Right kidney (tissue), 1 donor: ENCODE measurements at regions not wholly inside any gene's neighbourhood (a gene's known extent, or its start where the extent isn't known, plus 50 kb on each side); places are given as distances from the start of the nearest gene placed in this dataset.

Experiments
- DNase-seq: peaks from one replicate; pipeline ENCODE4 v3.0.0-alpha.2; 2016

DNA sequence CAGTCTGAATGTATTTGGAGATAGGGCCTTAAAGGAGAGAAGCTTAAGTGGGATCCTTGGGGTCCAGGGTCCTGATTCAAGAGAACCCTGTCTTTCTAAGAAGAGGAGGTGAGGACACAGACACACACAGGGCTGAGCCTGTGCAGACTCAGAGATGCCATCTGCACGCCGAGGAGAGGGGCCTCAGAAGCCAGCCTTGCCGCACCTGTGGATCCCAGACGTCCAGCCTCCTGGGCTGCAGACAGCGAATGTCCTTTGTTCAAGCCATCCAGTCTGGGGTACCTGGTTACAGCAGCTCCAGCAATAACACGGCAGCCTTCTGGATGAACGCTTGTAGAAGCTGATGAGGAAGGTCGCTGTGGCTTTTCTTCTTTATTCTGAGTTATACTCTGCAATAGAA lies 1086.1 kb downstream of the BRD1 start:
- no peak for DNase-seq

DNA sequence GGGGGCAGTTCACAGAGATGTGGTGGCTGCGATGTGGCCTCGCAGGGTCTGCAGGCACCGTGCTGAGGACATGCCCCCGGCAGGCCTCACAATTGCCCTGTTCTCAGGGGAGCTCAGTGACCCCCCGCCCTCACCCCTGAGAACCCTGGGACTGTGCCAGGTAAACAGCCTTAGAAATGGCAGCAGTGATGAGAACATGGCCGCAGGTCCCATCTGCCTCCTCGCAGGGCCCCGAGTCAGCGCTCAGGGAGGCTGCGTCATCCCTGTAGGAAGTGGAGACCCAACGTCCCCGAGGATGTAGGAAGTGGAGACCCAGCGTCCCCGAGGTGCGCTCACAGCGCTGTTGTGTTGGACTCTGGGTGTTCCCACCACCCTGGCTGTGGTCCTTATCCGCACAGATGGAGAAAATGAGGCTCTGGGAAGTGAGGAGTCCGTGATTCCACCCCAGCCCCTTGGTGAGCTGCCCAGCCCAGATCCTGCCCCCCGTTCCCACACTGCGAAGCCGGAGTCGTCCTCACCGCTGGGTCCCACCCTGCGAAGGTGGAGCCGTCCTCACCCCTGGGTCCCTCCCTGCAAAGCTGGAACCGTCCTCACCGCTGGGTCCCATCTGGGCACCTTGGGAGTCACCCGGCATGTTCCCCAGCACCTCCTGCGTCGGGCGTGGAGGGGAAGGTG lies 1086.8 kb downstream of the BRD1 start:
- no peak for DNase-seq

DNA sequence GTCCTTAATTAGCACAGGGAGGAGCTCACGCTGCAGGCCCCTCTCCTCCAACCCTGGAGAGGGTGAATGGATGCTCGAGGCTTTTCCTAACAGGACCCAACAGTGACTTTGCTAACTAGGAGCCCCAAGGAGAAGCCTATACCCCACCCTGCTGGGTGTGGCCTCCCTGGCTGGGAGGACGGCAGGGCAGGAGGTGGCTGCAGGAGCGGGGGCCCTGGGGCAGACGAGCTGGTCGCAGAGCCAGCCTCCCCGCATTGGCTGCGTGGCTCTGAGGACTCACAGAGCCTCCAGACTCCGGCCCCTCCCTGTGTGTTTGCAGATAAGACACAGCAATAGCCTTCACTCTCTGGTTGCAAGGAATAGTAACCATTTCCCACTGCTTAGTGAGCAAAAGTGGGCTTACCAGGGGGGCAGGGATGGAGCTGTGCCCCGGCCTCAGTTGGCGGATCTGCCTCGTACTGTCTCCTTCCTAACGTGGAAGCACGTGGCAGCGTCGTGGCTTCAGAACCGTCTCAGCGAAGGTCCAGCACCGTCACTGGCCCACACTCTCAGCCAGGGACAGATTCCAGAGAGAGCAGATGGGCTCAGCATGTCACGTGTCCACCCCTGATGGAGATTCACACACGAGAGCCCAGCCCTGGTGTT lies 1087.5 kb downstream of the BRD1 start:
- no peak for DNase-seq

DNA sequence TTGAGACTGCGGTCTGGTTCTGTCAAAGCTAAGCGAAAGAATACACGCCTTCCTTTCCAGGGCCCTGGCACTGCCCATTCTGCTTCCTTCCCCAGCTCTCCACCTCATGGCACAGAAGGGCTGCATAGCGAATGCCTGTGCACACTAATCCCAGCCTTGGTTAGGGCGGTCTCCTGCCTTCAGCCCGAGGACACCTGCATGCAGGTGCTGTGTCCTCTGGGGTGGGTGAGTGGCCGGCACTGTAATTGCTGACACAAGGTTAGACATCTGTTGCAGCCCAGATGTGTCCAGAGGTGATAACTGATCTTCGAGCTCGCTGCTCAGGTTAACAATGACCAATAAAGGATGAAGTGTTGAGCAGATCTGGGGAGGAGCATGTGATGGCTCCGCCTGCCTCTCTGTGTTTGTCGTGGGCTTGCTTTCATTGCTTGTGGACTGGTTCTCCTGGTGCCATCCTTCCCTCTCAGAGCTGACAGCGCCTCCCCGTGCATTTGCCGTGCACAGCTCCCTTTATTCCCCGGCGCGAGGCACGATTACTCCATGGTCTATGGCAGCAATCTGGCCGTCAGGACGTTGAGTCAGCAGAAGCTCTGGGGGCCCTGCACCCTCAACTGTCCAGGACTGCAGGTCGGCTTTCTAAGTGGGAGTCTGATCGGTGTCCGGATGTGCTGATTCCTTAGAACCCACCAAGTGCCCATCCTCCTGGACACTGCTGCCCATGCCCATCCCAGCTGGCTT lies 1088.2 kb downstream of the BRD1 start:
- no peak for DNase-seq

DNA sequence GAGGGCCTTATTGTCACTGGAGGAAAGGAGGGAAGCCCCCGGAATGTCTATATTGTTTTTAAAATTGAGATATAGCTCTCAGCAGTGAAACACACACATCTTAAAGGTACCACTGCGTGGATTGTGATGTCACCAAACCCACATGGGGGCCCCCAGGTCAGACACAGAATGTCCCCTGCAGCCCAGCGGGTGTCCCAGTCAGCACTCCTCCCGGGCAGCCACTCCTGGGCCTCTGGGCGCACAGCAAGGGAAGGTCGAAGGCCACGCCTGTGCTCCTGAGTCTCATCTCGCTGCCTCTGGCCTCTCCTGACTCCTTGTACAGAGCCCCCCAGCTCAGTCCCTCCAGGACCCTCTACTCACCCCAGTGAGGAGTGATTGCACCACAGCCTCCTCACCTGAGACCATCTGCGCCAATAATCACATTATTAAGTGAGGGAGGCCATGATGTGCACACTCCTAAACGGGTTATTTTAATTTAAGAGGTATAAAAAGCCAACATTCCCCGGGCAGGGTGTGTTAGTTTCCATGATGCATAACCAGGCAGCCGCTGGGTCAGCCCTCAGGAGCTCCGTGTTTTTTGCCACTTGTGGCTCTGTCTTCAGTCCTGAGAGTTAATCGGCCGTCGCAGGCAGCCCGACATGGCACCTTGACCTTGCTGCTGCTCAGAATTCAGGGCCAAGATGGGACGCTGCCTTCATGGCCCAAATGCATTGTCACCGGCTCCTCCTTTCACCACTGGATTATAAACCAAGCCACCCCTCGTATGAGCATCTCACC lies 1089.3 kb downstream of the BRD1 start:
- DNase-seq = no peak

DNA sequence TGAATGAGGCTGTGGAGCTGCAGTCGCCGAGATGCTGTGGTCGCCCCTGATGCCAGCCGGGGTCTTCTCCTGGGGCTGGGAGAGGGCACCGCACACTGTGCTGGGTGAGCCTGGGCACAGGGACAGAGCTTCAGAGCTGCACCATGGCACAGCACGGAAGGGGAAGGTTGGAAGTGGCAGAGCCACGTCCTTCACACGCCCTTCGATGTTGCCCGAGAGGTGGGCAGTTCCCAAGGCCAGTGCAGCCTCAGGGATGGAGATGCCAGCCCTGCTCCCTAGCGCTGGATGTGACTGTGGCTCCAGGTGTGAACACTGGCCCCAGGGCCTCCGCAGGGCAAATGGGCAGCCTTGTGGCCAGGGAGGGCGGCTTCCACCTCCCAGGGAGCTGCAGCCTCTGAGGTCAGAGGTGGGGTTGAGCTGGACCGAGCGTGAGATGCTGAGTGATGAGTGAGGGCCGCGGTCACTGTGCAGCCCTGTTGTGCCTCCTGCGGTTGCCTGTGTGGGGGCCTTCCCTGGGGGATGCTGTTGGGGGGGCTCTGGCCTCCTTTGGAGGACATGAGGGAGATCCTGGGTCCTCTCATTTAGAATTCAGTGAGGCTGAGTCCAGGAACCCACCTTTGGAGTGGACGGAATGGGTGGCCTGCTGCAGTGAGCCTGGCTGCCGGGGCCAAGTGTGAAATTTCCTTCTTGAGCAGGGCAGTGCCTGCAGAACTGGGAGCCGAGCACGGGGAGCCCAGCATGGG lies 1090.0 kb downstream of the BRD1 start:
- DNase-seq = no peak

DNA sequence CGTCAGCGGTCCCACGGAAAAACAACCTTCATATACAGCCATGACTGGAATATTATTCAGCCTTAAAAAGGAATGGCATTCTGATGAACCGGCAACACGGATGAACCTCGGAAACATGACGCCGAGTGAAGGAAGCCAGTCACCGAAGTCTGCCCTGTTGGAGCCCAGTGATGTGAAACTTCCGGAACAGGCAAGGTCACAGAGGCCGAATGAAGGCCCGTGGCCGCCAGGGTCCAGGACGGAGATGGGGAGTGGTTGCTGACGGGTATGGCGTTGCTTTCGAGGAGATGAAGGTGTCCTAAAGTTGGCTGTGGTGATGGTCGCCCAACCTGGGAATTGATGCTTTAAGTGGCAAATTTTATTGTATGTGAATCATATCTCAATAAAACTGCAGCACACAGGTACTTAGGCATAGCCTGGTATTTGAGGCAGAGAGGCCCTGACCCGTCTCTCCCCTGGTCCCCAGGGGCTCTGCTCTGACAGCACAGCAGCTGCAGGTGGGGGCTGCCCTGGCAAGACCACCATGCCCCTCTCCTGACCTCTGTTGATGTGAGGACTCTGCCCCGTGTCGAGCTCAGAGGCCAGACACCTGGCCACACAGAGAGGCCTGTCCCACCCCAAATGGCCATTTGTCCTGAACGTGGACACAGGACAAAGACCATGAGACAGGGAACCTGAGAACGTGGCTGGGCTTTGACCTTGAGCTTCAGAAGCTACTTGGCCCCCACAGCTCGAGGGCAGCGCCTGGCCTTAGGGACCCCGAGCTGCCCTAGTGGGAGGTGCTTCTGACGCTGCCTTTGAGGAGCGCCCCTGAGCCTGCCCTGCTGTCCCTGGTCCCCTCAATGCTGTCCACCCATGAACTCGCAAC lies 1090.8 kb downstream of the BRD1 start:
- DNase-seq = no peak

DNA sequence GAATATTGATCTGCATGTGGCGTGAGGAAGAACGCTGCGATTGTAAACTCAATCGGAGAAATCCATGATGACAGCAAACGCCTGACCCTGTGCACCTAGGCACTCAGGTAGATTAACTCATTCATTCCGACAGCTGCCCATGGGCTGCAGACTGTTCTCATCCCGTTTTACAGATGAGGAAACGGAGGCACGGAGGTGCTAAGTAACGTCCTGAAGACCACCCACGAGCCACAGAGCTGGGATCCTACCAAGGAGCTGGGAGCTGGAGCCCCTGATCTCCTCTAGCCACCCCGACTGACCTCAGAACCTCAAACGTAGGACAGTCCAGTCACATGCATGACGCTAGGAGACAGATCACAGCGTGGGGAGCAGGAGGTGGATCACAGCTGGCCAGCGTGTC lies 1092.7 kb downstream of the BRD1 start:
- DNase-seq = no peak

DNA sequence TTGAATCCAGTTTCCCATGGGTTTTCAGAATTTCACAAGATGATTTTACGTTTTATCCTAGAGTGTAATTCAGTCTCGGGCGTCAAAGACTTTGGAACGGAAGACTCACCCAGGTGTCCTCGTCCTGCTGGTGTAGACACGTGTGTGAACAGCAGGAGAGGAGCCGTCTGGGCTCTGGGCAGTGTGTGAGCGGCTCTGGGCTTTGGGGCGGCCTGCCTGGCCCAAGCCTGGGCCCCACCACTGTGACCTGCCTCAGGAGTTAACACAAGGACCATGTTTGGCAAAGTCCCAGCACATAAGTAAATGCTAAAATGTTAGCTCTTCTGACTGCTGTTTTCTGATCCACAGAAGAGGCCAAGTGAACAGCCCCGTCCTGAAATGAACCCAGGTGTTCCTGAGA lies 1093.3 kb downstream of the BRD1 start:
- no peak for DNase-seq

DNA sequence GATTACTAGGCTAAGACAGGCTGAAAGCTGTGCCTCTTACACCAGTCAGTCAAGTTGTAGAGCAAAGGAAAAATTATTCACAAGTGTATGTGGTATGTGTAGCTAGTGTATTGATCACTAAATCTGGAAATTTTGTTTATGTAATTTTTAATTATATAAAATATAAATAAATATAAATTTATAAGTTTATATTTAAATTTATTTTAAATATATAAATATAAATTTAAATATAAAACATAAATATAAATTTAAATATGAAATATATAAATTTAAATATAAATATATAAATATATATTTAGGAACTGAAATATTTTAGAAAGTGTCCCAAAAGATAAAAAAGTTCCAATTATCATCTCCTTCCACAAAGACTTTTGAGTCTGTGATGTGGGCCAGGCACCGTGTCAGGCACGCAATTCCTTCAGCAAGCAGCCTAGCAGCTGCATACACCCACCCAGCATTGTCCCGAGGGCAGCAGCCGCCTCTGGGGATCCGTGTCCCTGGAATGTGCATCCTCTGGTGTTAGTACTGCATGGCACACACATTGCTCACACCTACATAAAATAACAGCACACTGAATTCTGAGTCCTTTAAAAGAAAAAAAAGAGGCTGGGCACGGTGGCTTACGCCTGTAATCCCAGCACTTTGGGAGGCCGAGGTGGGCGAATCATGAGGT lies 1098.0 kb downstream of the BRD1 start:
- DNase-seq = no peak

DNA sequence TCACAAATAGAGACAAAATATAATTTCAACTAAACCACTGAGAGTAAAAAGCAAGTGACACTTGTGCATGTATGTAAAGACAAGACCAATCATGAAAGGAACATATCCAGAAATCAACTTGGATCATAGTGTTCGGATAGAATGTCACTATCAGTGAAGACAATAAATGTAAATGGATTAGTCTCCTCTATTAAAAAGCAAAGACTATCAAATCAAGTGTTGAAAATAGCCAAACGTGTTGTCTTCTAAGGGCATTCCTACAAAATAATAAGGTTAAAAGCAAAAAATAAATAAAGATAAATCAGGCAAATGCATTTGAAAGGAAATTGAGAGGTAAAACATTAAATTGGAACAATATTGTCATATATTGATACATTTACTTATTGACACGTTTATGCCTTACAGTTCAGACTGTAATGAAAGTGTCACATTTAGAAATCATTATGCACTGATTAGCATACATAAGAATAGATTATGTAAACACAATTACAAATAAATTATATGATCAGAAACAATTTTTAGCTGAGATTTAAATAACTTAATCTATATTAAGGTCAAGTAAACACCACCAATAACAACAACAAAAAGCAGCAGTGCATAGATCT lies 1100.1 kb downstream of the BRD1 start:
- no peak for DNase-seq

DNA sequence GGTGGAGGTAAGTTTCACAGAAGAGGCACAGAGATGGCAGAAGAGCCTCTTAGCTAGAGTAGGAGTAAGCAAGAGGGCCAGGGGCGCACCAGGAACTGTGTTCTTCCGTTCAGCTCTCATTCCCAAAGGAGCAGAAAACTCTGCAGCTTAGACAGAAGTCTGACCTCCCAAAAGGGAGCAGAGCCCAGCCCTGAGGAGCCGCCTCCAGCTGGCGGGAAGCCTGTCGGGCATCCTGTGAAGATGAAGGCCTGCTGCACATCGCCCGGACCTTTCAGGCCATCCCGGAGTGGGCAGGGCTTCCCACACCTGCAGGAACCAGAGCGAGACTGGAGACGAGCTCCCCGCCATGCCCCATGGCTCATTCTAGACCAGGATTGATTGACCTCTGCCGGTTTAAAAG lies 1102.8 kb downstream of the BRD1 start:
- no peak for DNase-seq

DNA sequence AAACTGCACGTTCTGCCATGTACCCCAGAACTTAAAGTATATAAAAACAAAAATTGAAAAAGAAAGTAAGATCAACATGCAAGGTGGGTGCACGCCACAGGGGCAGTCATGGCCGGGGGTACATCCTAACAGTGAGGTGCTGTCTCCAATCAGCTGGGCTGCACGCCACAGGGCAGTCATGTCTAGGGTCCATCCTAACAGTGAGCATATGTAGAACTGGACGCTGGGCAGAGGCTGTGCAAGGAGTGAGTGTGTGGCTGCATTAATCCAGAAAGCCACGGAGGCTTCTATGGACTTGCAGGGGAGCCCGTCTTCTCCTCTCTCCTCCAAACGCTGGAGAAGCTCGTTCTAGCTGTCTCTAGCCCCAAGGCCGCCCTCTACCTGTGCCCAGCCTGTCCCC lies 1105.0 kb downstream of the BRD1 start:
- no peak for DNase-seq

DNA sequence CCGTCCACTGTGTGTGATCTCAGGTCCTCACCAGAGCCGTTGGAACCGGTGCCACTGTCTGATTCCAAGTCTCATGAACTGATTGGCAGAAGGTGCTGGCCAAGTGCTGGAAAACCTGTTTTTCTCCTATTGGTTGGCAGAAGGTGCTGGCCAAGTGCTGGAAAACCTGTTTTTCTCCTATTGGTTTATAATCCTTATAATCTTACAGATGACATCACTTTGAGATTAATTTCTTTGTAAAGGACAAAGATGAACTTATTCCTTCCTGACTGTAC lies 1106.3 kb downstream of the BRD1 start:
- DNase-seq = no peak

DNA sequence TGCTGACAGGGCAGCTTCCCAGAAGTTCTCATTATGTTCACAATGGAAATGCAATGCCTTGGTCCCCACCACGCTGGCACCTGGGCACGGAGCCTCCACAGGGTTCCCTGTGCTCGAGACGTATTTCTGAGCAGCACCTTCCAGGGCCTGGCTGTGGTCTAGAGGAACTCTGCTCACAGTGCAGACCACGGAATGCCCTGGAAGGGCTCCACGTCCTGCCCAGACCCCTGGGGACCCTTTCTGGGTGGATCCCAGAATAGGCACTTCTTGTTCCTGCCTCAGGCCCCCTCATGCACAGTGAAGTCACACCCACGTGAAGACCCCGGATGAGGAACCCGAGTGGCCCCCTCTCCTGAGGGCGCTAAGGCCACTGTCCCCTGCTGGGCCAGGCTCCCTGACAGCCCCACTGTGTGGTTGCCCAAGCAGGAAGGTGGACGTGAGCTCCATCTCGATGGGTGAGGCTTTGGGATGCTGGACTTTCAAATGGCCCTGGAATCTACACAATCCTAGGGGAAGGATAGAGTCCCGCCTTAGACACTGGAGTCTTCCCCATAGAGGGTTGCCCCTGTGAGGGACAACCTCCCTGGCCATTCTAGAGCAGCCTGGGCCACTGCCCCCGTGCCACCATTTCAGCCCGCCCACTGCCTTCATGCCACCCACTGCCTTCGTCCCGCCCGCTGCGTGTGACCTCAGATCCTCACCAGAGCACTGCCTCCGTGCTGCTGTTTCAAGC lies 1106.8 kb downstream of the BRD1 start:
- no peak for DNase-seq

DNA sequence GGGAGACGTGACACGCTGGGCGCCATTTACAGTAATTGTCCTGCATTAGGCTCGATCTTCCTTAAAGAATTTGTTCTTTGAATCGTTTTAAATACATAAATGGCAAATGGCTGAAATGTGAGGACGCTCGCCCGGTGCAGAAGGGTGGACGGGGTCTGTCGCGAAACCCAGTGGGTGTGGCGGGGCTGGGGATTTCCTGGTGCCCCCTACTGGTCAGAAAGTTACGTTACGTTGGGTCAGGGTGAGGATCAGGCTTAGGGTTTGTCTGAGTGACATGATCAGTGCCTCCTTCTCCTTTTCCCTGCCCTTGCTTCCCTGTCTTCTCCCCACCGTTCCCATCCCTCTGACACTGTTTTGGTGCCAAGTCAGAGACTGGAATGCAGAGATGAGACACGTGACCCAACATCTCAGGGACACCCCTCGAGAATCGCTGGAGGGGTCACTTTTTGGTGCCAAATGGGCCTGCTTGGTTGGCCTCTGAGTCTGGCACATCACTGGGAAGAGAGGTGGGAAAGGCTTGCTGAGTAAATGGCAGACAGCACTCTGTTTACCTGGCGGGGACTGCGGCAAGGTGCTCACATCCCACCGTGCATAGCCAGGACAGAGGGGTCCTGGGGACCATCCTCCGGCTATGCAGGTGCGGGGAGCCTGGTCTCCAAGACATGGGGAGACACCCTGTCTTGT lies 1107.6 kb downstream of the BRD1 start:
- DNase-seq = no peak

DNA sequence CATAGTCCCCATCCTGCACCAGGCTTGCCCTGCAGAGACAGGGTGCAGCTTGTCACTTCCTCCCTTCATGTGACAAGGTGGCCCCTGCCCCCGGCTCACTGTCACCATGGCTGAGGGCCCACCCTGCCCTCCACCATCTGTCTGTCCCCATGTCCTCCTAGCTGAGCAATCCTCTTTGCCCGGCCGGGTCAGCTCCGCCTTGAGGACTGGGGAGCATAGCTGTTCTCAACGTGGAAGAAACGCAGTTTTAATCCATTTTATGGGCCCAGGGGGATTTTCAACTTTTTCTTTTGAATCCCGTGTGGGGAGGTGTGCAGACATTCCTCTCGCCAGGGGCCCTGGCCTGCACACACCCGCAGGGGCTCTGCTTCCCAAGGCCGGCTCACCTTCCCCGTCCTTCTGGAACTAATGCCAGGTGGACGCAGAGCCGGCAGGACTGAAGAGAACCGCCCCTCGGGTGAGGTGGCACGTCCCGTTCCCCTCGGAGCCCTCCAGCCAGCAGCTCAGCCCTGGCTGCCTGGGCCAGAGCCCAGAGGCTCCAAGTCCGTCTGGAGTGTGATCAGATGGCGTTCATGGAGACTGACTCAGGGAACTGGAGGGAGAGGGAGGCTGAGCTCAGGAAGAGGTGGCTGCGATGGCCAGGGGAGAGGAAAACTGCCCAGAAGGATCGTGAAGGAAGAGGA lies 1108.7 kb downstream of the BRD1 start:
- DNase-seq = no peak
